H4 (cell line): ENCODE measurements at regions not wholly inside any gene's neighbourhood (a gene's known extent, or its start where the extent isn't known, plus 50 kb on each side); places are given as distances from the start of the nearest gene placed in this dataset.
"Not testable (repeated sequence)": the region's sequence is repeated elsewhere in the genome, so short reads cannot be mapped to it uniquely, and the experiment has no call there.

Source experiments
- DNase-seq: peaks from one replicate; pipeline ENCODE4 v3.0.0-alpha.2; 2015; ENCODE audit warnings: low spot score

GRCh38 chr2:58633613-58634365, 392.7 kb upstream of the FANCL start:
- peak; percentile 47 for DNase-seq

DNA sequence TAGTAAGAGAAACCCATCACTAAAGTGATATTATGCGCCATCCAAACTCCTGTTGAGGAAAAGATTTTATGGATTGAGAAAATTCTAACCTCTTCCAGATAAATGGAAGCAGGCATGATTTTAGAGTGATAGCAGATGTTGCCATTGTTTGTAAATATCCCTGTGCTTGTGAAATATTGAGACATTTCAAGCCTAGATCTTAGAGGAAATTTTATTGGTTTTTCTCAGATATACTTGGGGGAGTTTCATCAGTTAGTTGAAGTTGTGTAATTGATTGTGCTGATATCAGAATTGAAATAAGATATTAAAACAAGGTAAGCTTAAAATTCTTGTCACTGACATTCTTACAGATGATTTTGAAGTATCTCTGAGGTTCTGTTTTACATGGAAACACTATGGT, 390.9 kb upstream of the FANCL start:
- no peak for DNase-seq

- no peak for DNase-seq
Measured at GRCh38 chr2:58629545-58630119, 388.5 kb upstream of the FANCL start.

DNA sequence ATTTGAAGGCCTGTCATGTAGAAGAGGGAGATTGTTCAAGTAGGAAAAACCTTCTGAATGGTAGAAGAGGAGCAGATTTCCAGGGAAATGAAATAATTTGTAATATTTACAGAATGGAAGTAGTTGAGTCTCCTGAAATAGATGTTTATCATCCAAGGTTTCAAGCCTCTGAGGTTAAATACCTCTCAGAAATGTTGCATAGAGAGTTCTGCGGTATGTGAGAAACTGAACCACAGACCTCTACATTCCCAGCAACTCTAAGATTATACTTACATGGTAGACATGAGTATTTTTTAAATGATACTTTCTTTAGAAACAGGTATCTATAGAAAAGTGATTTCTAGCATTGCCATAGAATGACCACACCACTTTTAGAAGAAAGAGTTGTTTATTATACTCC, 379.8 kb upstream of the FANCL start:
- DNase-seq: no peak

GRCh38 chr2:58620093-58620492, 379.0 kb upstream of the FANCL start:
- DNase-seq: no peak

- no peak for DNase-seq
Measured at GRCh38 chr2:58616961-58617360, 375.8 kb upstream of the FANCL start.

DNA sequence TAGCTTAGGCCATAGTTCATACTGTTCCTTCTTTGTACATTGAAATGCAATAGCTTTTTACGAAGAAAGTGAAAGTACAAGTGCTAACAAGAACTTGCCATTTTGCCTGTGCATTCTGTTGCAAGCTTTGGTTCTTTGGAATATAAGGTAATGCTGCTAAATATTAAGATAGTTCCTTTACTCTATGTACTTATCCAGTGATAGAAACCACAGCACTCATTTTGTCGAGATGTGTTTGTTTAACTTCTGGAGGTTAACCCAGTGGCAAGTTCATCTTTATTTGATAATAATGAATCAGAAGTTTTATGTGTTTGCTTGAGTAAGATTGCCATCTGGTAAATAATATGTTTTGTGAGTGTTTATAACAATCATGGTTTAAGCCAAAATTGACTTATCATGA, 373.1 kb upstream of the FANCL start:
- DNase-seq: peak; percentile 27

- no peak for DNase-seq
Measured at GRCh38 chr2:58612973-58613372, 371.8 kb upstream of the FANCL start.

GRCh38 chr2:58609326-58609725, 368.2 kb upstream of the FANCL start:
- DNase-seq: no peak

GRCh38 chr2:58608146-58608545, 367.0 kb upstream of the FANCL start:
- DNase-seq: no peak

GRCh38 chr2:58607448-58607847, 366.3 kb upstream of the FANCL start:
- DNase-seq: no peak

GRCh38 chr2:58606799-58607198, 365.7 kb upstream of the FANCL start:
- peak; percentile 6 for DNase-seq

- DNase-seq: no peak
Measured at GRCh38 chr2:58604096-58604495, 363.0 kb upstream of the FANCL start.

- DNase-seq: no peak
Measured at GRCh38 chr2:58601017-58601416, 359.9 kb upstream of the FANCL start.

- DNase-seq: no peak
Measured at GRCh38 chr2:58598171-58598570, 357.0 kb upstream of the FANCL start.

GRCh38 chr2:58595714-58596113, 354.6 kb upstream of the FANCL start:
- no peak for DNase-seq

- no peak for DNase-seq
Measured at GRCh38 chr2:58594762-58595161, 353.6 kb upstream of the FANCL start.

DNA sequence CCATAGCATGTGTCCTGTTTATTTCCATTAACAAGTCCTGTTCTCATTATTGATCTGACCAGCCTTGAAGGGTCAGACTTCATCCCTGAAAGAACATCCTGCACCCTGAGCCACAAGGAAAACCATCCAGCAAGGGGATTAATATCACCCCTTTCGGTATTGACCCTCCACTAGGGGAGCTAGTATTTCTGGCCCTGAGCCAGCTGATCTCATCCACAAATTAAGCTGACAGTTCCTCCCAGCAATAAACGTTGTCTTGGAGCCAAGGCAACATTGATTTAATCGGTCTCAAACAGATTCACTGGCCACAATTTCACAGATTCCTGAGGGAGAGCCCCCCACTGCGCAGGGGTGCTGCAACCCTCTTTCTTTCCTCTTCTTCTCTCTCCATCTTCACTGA, 353.1 kb upstream of the FANCL start:
- DNase-seq: no peak

GRCh38 chr2:58586178-58586577, 345.1 kb upstream of the FANCL start:
- not testable (repeated sequence) for DNase-seq

DNA sequence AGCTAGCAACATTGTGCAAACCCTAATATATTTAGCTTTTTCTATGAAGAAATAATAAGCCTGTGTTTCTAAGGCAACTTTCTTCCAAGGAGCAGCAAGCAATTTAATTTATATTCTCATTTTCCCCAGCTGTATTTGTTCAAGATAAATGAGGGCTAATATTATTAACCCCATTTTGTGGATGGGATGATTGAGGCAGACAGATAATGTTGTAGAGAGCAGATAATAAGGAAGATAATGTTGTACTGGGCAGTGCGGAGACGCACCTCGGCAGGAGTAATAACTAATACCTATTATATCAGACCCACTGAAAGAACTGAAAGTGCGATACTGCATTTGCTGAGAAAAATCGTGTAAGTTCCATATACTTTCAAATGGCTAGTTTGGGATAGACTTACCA, 344.1 kb upstream of the FANCL start:
- no peak for DNase-seq

GRCh38 chr2:58584606-58585118, 343.5 kb upstream of the FANCL start:
- DNase-seq: no peak

DNA sequence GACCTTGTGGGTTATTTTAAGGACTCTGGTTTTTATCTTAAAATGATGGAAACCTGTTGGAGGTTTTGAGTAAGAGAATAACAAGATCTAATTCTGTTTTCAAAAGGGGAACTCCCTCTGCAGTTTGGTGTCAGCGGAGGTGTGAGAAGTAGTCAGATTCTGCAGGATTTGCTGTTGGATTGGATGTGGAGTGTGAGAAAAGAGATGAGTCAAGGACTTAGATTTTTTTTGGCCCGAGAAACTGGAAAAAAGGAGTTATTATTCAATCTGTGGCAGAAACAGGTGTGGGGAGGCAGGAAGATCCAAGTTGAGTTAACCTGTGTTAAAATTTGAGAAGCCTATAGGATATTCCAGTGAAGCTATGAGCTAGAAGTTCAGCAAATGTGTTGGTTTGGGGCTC, 337.2 kb upstream of the FANCL start:
- no peak for DNase-seq

GRCh38 chr2:58574873-58575272, 333.7 kb upstream of the FANCL start:
- DNase-seq: no peak

- DNase-seq: no peak
Measured at GRCh38 chr2:58572731-58573130, 331.6 kb upstream of the FANCL start.
